ENCODE measurements at regions not wholly inside any gene's neighbourhood (a gene's known extent, or its start where the extent isn't known, plus 50 kb on each side); places are given as distances from the start of the nearest gene placed in this dataset.

DNA sequence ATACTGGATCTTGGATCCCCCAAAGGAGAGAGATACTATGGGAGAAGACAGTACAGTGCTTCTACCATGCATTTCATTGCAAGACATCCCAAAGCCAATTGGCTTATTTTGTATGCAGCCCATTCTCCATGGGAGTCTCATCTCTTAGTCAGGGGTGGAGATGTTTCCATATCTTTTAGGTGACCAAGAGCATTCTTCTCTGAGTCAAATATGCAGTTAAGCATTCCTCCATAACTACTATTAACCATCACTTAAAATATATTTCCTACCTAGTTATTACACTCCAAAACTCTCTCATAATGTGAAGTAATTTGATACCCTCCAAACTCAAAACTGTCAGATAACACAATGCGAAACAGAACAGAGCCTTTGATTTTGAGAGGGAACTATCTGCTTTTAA, 542.6 kb downstream of the HDGFL1 start:
- DNase-seq = no peak

DNA sequence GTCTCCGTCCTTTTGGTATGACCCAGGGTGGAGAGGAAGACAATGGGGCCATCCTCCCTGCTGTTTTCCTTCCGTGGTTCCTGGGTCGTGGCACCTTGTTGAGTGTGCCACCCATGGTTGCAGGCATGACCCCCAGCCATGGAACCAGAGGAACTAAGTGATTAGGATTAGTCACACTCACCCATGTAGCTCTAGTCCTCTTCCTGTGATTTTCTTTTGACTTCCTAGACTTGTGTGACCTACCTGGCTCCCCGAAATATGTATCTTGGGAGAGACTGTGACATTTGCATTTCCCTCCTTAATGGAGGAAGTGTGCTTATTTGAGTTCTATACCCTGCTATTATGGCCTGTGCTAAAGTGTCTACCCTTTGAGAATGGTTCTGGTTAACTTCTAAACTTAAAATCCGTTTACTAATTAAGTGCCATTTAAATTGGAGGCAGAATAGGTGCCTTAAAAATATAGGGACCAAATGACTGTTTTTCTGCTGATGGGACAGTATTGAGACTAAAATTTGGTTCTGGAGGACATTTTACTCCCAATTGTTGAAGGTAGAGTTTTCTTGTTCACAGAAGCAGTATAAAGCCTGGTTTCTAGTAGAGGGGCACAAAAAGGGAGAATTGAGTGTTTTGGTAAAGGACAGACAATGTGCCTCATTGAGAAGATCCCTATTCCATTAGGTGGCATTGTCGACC, 545.6 kb downstream of the HDGFL1 start:
- DNase-seq = no peak

DNA sequence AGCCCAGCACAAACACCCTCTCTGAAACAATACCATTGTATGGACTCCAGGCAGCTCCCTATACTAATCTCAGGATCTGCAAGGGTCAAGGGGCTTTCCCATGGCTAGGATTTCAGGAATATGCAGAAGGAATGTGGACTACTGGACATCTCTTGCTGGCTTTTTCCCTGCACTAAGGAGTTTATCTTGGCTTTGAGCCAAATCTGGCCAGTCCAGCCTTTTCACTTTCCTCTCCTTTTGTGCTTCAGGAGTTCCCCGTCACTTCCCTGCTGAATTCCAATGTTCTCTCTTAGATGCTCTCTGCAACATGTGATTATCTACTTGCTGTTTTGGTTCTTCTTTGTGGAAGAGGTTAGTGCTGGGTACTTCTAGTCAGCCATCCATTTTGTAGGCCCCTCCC, 568.2 kb downstream of the HDGFL1 start:
- no peak for DNase-seq

DNA sequence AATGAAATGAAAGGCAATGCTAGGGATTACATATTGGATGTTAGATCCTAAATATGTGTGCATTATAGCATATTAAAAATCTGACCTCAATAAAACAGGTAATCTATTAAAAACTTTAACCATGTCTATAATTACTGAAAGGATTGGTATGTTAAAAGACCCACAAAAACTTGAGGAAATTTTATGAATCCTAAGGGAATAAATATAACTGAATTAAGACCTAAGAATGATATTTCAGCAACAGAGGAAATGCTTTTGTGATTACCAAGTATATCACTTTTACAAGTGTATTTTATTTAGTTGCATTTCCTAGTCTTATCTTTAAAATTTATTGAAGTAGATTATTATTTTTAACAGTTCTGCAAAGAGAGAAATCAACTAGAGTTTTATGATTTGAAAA, 571.5 kb downstream of the HDGFL1 start:
- no peak for DNase-seq

DNA sequence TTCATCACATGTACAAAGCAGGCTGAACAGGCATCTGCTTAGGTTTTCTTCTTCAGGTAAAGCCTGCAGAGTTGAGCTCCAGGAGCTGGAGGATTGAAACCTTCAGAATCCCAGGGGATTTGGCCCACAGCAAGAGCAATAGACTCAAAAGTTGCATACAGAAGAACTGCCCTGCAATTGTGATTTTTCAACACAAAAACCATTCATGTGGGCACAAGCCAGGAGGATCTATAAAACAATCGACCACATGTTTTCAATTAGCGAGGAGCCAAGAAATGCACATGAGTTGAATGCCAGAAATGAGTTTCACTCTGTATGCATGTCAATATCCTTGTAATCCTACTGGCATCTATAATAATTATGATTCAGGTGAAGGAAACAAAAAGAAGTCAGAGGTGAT, 576.4 kb downstream of the HDGFL1 start:
- DNase-seq = no peak

DNA sequence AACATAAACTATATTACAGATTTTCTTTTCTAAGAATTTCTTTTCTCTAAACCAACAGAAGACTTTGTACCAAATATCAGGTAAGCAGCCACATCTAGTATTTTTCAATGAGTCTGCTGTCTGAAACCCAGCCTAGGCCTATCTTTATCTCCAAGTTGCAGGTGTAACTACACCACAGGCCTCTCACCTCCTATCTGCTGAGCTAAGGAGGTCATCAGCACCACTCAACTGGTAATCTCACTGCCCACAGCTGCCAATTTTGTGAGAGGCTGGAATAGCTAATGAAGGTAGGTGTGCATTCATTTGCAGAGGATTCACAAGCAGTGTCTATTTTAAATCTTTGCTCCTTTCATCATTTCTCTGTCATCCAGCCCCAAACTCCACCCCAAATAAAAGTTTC, 584.8 kb downstream of the HDGFL1 start:
- no peak for DNase-seq

DNA sequence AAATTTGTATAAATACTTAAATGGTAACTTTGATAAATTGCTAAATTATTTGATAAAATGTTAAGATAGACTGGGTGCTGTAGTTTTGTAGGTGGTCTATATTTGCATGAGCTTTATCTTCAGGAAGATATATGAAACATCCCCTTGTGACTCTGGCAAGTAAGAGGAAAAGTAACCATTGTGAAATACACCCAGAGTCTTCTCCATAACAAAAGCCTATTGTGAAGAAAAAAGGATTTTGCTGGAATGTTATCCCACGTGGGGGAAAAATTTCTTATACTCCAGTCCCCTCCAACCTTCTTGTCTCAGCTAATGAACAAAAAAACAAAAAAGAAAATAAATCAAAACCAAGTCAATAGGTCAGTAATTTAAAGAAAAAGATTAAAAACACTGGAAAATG, 600.7 kb downstream of the HDGFL1 start:
- DNase-seq = no peak

DNA sequence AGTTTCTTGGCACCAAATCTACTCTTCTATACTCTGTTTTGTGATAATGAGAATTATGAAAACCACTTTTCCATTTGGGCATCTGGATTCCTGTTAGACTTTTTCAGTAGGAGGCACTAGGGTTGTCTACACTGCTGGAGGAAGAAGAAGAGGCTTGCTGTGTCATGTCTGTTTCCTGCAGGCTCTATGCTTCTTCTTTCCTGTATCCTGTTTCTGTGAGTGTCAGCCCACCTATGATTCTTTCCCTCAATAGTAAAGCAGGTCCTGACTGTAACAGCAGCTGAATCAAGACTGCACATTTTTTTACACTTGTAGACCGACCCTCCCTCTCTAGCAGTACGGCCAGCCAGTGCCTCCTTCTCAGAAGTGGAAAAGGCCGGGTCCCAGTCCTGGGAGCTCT, 603.9 kb downstream of the HDGFL1 start:
- no peak for DNase-seq

DNA sequence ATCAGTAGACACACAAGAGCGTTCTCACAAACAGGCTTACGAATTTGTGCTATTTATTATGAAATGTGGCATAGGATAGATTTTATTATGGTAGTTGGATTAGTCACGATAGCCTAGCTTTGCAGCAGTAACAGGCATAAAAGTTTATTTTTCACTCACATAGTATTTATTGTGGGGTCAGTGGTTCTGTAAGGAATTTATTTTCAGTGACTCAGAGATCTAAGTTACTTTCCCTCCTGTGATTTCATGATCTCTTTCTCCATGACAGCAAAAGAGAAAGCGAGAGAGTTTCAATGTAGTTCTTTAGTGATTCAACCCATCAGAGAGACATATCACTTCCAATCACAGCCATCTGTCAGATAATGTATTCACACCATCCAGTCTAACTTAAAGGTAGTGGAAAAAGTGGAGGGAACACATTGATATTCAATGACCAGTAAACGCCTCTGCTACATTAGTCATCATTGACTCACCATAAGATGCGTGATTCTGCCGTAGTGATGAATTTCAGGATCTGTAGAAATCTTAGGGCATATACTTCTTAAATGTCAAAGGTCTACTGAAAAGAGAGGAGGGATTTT, 605.5 kb downstream of the HDGFL1 start:
- DNase-seq = no peak

DNA sequence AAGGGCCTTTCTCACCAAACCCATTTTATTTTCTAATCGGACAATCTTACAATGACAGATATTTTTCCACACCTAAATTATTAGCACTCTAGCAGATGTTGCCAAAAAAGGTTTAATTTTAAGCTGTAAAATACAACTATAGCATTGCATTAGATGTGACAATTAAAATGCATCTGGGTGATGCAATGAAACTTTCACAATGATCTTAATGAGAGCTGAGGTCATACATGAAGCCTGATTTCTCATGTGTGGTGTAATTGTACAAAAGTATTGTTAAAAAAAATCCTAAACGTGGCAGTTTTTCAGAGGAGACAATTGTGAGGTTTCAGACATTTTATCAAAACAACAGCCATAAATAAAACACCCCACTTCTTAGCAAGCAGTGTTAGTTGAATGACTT, 606.0 kb downstream of the HDGFL1 start:
- DNase-seq = no peak

DNA sequence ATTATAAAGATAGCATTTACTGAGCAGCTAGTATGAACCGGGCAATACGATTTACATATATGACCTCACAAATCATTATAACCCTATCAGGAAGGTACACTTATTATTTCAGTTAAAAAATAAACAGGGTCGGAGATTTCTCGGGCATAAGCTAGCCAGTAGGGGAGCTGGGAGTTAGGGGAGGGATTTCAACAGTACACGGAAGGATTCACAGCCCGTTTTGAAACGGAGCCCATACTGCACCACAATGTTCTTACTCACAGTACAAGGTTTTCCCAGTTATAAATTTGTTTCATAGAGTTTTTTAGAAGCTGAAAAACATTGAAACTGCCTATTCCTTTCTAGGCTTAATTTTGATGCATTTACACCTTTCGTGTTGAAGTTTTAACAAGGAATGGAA, 607.1 kb downstream of the HDGFL1 start:
- DNase-seq = no peak

DNA sequence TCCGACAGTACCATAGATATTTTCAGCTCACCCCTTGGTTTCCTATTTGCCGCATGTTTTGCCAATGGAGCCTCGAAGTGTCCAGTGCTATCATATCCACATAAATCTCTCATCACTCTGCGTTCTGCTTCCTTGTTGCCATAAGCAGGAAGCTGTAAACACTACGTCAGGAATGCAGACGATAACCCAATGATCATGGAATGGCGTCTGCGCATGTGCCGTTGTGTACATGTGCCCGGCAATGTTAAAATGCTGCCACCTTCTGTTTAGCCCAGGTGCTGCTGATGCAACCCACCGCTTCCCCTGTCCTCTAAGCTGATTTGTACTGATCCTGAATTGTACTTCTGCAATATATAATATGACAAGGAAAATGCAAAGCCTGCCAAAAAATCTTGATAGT, 607.5 kb downstream of the HDGFL1 start:
- no peak for DNase-seq

DNA sequence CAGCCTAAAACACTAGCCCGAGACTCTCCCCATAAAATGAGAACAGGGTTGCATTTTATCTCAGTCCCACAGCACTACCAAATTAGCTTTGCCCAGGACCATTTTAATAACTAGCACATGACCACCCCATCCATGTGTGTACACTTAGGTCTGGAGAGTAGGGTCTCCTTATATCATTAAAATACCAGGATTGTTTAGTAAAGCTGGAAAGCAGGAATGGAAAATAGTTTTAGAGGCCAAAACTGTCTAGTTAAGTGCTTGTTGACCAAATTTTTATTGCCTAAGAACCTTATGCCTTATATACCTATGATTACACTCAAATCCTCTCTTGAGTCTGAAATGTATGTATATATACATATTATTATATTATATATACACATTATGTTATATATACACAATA, 608.4 kb downstream of the HDGFL1 start:
- DNase-seq = no peak

DNA sequence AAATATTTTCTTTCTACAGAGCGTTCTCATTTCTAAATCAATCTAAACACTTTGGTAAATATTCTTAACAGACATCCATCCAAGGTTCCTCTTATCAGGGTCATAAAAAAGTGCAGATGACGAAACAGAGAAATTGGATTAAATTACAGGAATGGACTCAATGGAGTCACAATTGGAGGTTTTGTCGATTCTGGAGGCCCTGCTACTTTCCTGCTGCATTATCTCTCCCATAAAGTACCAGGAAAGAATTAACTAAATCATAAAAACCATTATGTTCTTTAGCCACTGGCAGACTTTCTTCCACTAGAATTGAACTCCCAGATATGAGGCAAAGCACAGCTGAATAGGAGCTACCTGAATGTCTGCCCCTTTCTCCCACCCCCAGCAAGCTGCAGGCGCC, 610.6 kb downstream of the HDGFL1 start:
- no peak for DNase-seq

DNA sequence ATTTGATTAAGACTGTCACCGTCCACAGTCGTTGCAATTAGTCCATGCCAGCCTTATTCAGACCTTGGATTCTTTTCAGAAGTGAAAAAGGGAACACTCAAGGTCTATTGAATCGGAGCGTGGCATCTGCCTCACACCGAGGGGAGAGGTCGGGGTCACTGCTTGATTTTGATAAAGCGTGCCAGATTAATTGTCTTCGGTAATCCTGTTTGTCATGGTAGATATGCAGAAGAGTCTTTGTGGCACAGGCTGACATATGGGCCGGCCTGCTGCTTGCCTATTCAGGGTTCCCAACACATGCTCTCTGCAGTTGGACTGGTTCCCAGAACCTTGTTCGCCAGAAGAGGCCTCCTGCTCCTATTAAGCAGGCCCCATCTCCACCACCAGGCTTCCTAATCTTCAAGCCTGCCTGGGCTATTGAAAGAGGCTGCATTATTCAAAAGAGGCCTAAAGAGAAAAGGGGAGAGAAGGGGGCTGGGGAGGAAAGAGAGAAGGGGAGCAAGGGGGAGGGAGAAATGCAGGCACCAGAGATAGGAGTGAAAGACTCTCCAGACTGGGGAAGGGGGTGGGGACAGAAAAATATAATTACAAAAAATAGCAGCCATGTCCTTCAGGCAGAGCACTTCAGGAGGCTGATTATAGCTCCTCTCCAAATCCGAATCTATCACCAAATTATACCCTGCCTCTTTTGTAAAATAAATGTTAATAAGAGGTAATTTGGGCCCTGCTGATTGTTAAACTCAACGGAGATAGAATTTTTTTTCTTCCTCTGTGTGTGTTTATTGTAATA, 611.3 kb downstream of the HDGFL1 start:
- peak in 53 of 56 donors; percentile 1 to 82 (median 52) for DNase-seq

DNA sequence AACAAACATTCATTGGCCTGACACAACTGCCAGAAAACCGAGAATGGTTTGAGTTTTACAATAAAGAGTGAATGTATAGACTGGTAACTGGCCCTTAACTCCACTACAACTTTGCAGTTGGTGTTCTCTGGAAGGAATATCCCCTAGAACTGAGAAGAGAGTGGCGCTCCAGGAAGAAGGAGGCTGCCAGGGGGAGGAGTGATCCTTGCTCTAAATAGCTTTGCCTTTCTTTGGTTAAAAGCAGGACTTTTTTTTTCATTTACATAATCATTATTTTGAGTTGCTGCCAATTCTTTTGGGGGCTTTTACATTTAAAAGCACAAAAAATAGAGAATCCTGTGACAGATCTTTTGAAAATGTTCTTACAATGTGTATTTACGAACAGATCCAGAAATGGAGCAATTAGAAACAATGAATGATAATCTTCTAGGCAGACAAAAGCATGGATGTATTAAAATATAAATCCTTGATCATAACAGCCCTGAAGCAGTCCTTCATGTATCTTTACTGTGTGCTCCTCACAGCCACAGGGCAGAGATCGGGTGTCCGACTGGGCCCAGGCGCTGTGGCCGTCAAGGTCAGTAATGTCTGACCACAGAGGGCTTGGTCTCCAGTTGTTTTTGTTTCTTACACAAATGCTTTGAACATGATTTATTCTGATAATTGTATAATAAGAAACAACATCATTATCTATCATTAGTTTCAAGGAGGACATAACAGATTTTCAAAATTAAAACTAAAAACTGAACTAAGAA, 612.2 kb downstream of the HDGFL1 start:
- DNase-seq = peak in 2 of 56 donors; percentile 1 to 2

DNA sequence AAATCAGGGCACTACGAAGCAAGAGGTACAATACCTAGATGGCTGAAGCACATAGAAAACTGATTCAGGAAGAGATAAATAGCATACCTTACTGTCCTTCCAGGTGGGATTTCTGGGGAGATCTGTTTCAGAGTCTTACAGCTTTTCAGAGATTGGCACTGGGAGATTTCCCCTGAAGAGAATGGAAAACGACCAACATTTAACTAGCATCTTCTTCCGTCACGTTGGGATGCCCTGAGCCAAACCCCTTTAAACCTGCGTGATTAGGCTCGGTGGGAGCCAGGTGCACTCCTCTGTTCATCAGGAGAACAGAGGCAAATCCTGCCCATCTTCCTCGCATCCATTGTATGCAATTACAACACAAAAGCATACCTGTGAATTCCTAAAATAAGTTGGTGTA, 614.5 kb downstream of the HDGFL1 start:
- no peak for DNase-seq

DNA sequence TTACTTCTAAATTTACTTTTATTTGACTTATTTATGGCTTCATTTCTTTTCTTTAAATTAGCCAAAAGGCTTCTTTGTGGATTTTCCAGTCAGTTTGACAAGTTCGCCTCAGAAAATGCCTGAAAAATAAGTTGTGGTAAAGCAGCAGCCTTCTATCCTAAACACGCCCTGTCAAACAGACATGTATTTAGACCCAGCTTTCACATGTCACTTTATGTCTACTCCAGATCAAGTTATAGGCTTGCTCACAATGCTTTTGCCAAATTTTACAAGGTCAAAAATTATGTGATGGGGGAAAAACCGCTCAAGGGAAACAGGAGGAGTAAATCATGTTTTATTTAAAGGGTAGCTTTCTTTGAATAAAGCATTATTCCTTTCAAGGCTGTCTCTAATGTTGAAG, 615.0 kb downstream of the HDGFL1 start:
- DNase-seq = no peak

DNA sequence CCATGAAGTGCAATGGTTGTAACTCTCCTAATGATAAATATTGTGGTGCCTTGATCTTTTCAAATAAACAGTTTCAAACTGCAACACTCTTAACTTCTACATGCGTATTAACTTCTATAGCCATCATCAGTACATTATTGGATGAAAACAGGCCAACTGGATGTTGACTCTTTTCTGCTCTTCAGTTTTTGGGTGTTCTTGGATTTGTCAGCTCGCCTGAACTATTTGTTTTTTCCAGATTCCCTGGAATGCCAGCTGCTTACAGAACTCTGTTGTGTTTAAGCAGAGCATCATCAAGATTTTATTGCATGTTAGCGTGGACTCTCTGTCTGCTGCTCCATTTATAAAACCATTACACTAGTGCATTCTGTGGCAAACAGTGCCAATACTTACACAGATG, 626.1 kb downstream of the HDGFL1 start:
- no peak for DNase-seq

DNA sequence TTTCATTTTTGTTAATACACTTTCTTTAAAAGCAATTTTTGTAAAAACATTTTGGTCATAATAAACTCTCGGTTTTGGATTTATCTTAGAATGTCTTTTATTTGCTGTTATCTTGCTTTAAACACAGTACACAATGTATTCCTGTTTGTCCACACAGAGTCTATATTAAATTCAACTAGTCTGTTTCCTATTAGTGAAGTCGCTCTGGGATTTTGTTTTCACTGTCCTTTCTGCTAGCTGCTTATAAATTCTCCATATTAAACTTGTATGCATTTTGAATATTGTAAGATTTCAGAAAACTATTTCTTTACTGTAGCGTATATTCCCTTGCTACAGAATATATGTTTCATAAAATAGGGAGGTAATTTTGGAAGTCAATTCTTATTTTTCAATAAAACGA, 630.2 kb downstream of the HDGFL1 start:
- DNase-seq = no peak

DNA sequence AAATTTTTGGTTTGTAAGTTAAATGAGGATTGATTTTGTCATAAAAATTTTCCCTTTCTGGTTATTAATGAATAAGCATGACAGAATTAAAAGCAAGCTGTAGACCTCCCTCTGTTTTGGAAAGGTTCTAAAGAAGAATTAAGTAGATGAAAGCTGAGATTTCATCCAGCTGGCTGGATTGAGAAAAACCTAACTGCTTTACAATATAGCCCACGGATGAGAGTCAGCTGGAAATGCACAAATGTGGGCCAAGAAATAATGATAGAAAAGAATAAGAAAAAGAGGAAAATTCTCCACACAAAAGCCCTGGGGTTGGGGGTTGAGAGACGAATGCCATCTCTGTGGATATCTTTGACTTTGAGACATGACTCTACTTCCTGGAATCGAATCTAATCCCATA, 631.6 kb downstream of the HDGFL1 start:
- no peak for DNase-seq

DNA sequence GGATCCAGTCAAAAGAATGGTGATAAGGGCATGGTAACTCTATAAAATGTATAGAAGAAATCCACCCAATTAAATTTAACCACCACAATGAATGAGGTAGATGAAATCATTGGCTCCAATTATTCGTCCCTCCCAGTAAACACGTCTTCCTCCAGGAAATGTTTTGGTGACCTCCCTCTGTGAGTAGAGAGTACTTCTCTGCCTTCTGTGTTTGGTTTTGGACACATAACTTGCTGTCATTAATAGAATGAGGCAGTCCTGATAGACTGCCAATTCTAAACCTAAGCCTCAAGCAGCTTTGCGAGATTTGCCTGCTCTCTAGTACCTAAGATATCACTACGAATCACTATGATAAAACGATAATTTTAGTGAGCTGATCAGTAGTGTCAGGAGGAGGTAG, 632.8 kb downstream of the HDGFL1 start:
- DNase-seq = no peak

Measured in nucleus accumbens (tissue), 56 donors.